CD4-positive, alpha-beta T cell treated with Interleukin-6 for 4 hours (primary cell): ENCODE measurements at regions not wholly inside any gene's neighbourhood (a gene's known extent, or its start where the extent isn't known, plus 50 kb on each side); places are given as distances from the start of the nearest gene placed in this dataset.

Source experiments
- DNase-seq: peaks from one replicate; pipeline ENCODE4 v3.0.0-alpha.2; 2020; ENCODE audit warnings: mixed read lengths

DNA sequence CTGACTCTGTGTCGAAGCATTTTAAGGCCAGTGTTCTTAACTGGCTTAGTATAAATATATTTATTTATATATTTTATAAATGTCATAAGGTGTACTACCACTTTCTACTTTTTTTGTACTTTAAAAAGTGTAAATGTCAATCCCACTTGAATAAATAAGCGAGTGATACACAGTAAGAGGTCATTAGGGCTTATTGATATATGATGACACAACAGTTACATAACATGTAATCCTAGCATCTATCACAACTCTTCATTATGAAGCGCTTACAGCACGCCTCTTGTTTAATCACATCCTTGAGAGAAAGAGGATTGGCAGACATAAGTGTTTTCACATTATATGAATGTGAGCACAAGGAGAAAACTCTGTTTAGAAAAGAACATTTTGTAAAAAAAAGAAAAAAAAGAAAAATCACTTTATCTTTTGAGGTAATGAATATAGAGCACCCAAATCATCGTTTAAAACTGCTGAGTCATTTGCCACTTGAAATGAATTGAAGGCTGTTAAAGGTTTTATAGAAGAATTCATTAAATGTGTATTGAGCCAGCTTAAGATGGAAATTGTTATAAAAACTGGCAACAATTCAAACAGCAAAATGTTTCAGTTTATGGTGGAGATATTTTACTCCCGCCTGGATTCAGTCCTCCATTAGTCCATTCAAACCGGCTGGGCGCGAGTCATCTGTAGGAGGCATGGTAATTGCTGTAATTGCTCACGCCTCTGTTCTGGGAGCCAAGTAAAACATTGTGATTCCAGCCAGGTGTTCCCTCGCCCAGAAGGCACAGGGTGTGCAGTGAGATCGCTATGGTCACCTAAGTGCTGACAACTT is 627.3 kb upstream of the KIRREL3 start:
- no peak for DNase-seq

DNA sequence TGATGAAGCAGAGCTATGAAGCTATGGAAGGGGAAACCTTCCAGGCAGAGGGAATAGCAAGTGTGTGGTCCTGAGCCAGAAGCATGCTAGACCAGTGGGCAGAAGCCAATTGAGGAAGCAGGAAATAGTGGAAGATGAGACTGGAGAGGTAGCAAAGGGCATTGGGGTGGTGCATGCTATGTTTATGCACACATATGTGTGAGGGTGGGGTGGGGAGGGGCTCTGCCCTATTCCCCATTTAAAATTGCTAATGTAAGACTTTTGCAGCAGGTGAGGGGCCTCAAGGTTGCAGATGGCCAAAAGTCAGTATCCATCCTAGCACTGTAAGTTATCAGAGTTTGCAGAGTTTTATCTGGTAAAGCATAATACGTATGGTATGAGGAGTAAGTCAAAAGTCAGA is 626.6 kb upstream of the KIRREL3 start:
- no peak for DNase-seq

DNA sequence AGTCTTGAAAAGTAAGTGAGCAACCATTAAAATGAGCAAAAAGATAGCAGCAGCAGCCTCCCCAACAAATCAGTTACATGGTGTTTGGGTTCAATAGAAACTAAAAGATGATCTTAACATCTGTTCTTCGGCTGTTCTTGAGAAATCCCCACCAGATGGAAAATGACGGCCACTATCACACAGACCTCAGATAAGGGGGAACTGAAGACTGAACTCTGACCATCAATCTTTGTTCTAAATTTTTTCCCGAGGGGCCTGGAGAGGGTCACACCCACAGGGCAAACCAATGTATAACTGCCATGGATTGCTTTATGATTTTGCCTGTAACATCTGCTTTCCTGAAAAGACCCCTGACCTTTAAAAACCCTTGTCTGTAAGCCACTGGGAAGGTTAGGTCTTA is 624.8 kb upstream of the KIRREL3 start:
- DNase-seq = no peak

DNA sequence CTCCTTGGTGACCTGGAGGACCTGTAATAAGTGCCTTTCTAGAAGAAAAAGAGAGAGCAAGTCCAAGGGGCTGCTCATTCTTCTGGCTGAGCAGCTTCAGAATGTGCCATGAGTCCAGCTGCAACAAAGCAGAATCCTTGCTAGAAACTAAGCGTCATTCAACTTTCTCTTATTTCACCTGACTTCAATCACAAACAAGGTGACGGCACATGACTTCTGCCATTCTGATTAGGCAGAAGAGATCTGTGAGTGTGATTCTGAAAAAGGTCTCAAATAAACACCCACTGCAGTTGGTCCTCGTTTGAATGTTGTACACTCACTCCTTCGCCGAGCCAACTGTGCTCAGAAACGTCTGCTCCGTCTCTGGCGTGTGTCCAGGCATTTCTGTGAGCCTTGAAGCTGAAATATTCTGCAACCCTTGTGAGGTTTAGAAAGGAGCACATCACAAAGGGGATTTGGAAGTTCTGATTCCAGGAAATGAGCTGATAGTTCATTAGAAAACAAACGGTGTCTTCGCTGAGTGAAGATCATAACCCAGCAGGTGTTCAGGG is 623.8 kb upstream of the KIRREL3 start:
- DNase-seq = no peak

DNA sequence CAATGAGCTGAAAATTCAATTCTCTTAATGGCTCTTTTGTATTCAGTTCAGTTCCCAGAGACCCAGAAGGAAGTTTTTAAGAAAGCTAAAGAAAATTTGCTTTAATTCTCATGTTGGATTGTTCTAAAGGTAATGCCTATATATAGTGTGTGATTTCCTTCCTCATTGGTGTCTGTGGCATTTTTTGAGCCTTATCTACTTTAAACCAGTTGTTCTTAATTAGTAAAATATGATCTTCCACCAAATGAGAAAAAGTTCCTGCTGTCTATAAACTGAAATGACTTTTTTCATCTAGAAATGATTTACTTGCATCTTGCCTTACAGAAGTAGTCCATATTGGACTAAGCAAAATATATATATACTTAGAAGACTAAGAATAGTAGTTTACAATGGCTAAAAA is 622.1 kb upstream of the KIRREL3 start:
- no peak for DNase-seq

DNA sequence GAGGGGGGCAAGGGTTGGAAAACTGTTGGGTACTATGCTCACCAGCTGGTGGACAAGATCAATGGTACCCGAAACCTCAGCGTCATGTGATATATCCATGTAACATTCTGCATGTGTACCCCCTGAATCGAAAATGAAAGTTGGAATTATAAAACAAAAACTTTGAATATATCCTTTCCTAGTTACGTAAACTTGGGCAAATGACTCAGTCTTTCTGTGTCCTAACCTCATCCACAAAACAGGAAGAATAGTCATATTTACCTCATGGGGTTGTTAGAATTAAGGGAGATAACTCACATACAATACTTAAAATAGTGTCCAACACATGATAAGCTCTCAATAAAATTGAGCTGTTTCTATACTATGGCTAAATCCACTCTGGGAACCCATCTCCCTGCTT is 620.1 kb upstream of the KIRREL3 start:
- DNase-seq = no peak

DNA sequence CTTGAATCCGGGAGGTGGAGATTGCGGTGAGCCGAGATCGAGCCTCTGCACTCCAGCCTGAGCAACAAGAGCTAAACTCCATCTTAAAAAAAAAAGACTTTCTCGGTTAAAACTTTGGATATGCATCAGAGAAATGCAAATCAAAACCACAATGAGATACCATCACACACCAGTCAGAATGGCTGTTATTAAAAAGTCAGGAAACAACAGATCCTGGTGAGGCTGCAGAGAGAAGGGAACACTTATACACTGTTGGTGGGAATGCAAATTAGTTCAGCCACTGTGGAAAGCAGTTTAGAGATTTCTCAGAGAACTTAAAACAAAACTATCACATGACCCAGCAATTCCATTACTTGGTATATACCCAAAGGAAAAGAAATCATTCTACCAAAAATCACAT is 619.4 kb upstream of the KIRREL3 start:
- no peak for DNase-seq

DNA sequence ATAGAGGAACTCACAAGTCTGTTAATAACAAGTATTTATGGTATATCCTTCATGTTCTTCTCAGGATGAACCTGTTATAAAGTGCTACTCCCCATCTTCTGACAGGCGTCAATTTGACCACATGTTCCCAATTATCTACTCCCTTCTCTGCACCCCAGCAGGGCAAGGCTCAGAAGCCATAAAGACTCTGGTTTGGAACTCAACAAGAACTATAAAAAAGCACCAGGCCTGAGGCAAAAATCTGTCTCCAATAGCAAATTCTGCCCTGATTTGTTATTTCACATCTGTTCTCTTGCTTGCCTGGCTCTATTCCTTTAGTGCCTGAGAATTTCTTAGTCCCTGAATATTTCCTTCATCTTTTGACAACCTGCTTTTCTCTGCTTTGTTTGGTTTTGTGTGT is 618.2 kb upstream of the KIRREL3 start:
- DNase-seq = no peak

DNA sequence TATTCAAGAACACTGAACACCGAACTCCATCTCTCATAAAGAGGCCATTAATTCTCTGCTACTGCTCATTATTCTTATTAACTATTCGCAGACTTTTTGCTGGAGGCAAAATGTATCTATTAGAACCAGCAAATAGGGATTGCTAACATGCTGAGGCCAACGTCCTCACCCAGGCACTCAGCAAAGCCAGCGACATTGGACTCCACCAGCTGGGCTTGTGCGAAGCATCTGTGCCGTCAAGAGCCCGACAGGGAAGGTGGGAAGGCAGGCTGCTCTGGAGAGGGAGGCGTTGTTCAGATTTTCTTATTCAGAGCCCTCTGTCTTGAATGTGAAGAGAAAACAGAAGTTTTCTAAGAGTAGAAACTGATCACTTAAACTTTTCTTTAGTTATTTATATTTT is 615.6 kb upstream of the KIRREL3 start:
- DNase-seq = no peak

DNA sequence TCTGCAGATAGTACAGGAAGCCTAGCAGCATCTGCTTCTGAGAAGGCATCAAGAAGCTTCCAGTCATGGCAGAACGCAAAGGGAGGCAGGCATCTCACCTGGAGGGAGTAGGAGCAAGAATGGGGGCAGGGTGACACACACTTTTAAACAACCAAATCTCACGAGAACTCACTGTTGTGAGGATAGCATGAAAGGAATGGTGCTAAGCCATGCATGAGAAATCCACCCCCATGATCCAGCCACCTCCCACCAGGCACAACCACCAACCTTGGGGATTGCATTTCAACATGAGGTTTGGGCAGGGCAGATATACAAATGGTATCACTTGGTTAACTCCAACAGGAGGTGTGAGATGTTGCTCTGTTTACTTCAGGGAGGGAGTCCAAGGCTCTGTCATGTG is 612.0 kb upstream of the KIRREL3 start:
- DNase-seq = no peak

DNA sequence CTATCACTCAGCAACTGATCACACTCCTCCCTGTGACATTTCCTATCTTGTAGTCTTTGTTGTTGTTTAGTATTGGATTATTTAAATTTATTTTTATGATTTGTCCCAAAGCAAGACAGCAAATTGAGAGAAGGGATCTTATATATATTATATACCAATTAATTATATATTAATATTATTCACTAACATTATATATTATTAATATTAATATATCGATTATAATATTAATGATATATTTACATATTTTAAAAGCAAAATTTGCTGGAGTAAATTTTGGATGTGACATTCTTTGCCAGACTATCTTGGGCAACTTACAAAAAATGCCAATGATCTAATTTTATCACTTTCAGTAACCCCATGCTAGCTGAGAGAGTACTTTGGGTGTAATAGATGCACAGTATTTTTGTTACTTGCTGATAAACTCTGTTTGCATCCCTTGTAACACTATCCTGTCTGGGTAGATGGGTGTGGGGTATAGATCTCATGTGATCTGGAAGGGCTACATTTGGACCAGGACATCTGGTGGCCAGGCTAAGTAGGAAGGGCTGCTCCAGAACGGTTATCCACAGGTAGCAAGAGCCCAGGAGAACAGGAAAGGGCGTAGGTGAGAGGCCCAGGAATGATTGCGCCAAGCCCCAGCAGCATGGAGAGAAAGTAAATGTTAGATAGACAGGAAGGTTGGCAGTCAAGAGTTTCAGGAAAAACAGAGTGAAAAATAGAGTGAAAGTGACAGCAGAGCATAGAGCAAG is 608.6 kb upstream of the KIRREL3 start:
- no peak for DNase-seq

DNA sequence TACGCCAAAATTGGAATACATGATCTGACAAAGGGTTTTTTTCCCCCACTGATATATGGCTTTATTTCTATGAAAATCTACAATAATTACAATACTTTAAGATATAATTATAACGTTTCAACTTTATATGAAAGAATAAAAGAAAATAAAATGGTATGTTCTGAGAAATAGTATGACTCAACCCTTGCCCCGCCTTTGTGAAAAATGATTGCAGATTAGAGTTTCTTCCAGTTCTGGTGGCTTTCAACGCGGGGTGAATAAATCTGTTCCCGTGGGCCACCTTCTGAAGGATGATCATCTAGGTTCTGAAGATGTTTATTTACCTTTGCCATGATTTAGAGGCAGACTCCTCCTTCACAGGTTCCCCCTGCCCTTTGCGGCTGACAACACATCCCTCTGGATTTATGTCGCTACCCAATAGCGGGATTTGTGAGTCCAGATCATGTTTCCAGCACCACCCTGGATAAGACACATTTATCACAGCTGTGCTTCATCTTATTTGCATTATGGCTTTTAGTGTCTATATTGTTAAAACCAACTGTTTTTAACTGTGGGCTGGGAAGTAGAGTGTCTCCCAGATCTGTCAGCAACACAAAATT is 607.0 kb upstream of the KIRREL3 start:
- no peak for DNase-seq

DNA sequence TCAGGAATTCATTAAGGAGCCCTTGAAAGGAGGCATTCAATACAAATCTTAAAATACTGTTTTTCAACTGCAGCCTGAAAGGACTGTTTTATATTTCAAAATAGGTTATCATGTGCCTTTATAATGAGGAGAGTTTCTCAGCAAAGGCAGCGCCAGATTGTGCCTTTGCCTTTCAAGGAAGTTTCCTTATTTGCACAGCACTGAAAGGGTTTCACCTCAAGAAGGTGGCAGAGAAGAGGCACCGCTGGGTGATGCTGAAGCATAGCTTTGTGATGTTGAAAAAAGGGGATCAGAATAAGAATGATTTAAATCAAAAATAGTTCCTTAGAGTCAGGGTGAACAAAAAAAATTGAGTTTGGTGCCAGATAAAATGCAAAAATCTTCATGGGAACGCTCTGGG is 601.0 kb upstream of the KIRREL3 start:
- no peak for DNase-seq

DNA sequence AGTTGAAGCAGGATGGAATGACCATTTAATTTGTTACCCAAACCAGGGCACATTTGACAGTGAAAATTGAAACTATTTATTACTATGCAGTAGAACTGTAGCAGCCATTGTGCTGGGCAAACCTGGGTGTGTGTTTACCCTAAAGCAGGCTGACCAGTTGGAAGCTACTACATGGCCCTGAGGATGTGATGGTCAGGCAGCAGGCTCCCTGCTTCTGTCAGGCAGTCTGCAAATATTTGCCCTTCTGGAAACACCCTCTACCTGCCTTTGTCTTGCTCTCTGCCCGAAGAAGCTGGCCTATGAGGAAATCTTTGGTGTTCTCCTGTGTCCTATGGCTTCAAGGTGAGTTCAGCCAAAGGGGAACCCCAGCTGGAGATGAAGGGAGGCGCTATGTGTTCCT is 600.1 kb upstream of the KIRREL3 start:
- DNase-seq = no peak

DNA sequence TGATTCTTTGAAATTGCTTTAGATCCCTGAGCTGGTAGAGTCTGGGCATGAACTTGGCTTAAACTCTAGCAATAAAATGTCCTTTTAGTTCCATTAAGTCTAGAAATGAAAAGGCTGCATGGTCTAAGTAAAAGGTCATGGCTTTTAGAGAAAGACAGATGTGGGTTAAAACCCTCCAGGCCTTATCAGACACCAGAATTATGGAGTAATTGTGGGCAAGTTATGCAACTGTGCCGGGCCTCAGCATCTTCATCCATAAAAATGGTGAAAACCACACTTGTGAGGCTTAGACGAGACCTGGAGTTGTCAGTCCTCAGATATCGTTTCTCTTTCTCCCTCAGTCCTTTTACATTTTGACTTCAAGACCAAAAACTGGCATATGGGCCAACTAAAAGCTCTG is 597.9 kb upstream of the KIRREL3 start:
- no peak for DNase-seq

DNA sequence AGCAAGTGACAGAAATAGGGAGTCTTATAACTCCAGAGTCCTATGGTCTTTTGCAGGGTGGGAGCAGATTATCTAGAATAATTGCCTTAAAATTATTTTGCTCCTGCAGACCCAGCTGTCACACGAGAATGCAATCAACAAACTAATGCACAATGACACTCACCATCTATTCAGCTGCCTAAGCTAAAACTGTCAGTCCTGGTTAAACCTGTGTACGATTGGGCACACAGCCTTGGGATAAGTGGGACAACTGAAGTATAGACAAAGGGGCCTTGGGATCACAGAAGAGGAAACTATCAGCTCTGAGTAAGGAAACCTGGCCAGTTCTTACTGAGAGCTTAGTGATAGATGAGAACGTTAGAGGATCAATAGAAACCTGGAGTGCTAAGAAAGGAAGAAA is 595.9 kb upstream of the KIRREL3 start:
- no peak for DNase-seq

DNA sequence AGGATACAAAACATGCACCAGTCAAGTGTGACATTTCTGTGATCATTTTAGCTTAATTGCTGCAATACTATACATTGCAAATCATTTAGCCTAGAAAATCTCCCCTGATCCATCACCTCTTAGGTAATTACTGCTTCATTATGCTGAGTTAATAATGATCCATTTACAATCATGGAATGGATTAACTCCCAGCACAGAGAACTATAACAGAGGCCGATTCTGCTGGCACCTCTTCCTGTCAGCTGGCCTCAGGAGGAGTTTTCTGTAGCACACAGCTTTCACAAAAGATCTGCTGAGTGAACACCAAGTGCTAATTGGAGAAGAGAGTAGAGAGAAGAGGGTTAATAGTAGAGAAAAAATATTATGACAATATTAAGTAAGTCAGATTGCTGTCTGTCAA is 591.8 kb upstream of the KIRREL3 start:
- no peak for DNase-seq

DNA sequence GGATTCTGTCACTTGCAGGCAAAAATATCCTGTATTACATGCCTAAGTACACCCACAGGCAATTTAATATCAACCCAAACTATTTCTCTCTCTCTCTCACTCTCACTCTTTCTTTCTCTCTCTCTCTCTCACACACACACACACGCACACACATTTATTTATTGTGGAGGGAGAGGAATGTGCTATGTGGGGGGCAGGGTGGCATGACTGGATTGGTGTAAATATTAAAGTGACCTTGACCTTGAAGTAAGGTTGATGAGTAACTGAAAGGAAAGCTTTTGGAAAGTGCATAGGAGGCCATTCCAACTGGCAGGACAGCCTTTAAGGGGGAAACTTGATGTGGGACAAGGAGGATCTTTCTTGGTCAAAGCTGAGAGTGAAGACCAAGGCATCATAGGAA is 589.7 kb upstream of the KIRREL3 start:
- DNase-seq = no peak

DNA sequence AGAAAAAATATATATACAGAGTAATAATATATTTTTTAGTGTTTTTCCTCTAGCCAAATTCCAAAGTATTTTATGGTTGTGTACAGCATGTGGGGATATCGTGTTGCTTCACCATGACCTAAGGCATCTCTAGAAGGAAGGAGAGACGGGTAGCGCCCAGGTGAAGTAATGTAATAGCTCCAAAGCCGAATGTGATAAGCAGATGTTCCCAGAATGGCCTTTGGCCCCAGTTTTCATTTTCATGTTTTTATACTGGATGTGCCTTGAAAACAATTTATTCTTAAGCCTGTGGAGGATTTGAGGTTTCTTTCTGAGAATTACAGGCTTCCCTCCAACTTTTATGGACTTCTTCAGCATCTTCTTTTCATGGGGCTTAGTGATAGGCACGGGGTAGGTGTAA is 587.9 kb upstream of the KIRREL3 start:
- no peak for DNase-seq

DNA sequence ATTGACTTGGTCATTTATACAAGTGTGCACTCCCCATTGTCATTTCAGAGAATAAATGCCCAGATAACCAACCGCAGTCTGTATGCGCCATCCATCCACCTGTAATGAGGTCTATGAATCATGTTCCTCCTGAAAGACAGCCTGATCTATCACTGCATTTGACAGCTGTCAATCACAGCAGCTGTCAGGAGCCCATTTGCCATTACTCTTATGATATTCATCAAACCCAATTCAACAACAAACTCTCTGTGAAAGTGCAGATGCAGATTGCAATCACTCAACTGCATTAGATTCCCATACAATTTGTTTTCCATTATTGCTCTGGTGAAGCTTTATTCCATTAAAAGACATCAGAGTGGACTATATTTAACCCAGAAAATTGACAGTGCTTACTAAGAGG is 586.9 kb upstream of the KIRREL3 start:
- no peak for DNase-seq

DNA sequence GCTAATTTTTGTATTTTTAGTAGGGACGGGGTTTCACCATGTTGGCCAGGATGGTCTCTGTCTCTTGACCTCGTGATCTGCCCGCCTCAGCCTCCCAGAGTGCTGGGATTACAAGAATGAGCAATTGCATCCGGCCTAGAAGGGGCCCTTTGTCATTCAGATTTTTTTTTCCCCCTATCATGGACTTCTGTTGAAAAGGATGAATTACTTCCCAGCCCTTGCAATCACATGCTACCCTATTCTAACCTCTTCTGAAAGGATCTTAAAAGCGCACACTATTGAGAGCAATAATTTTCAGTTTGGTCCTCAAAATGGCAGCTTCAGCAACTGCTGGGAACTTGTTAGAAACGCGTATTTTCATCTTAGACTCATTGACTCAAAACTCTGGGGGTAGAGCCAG is 575.6 kb upstream of the KIRREL3 start:
- DNase-seq = no peak

DNA sequence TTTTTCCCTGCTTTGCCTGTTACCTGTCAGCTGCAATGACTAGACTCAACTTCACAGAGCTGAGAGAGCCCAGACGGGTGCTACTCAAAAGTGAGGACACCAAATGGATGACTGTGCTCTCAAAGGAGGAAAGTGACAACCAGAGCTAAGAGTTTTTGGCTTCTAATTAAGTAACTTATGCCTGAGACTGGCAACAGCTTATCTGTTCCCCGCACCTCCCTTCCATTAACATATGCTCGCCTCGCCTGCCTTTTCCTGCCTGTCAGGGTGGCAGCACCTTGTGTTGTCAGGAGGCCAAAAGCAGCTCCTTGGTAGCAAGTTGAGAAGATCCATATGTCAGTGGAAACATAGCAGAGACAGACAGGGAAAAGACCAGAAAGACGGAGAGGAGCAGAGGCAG is 573.9 kb upstream of the KIRREL3 start:
- DNase-seq = no peak

DNA sequence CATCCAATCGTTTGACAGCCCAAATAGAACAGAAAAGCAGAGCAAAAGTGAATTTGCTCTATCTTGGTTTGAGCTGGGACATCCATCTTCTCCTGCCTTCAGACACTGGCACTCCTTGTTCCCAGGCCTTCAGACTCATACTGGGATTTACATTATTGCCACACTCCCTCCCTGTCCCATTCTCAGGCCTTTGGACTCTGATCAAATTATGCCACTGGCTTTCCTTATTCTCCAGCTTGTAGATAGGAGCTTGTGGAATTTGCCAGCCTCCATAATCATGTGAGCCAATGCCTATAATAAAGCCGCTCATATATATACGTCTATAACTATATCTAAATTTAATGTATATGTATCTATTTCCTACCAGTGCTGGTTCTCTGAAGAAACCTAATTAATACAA is 568.3 kb upstream of the KIRREL3 start:
- no peak for DNase-seq
